HG02798 (cell line): ENCODE measurements at regions not wholly inside any gene's neighbourhood (a gene's known extent, or its start where the extent isn't known, plus 50 kb on each side); places are given as distances from the start of the nearest gene placed in this dataset.

Experiments used
- ATAC-seq: cut with Tn5 transposase; IDR thresholded peaks from one replicate; pipeline ENCODE4 v1.9.1; 2021; ENCODE audit warnings: mild to moderate bottlenecking; ENCODE audit not compliant: unreplicated experiment, poor library complexity

GRCh38 chr1:170369000-170369399 is 163.0 kb upstream of the GORAB start:
- no peak for ATAC-seq

- no peak for ATAC-seq
Observed at GRCh38 chr1:170369417-170369816, 162.5 kb upstream of the GORAB start.

- ATAC-seq, result no peak
Observed at GRCh38 chr1:170370087-170370486, 161.9 kb upstream of the GORAB start.

- no peak for ATAC-seq
Observed at GRCh38 chr1:170375082-170375723, 156.8 kb upstream of the GORAB start.

- ATAC-seq, result no peak
Observed at GRCh38 chr1:170376801-170377385, 155.1 kb upstream of the GORAB start.

- no peak for ATAC-seq
Observed at GRCh38 chr1:170377440-170377839, 154.5 kb upstream of the GORAB start.

- no peak for ATAC-seq
Observed at GRCh38 chr1:170377896-170378634, 153.9 kb upstream of the GORAB start.

GRCh38 chr1:170385750-170386149 is 146.2 kb upstream of the GORAB start:
- ATAC-seq, result no peak

GRCh38 chr1:170388489-170388888 is 143.5 kb upstream of the GORAB start:
- no peak for ATAC-seq

- ATAC-seq, result no peak
Observed at GRCh38 chr1:170395149-170395548, 136.8 kb upstream of the GORAB start.

GRCh38 chr1:170397061-170397460 is 134.9 kb upstream of the GORAB start:
- no peak for ATAC-seq

- ATAC-seq, result no peak
Observed at GRCh38 chr1:170402476-170403311, 129.3 kb upstream of the GORAB start.

GRCh38 chr1:170407138-170407537 is 124.8 kb upstream of the GORAB start:
- ATAC-seq, result no peak

- ATAC-seq, result no peak
Observed at GRCh38 chr1:170407581-170407980, 124.4 kb upstream of the GORAB start.

GRCh38 chr1:170410401-170411166 is 121.4 kb upstream of the GORAB start:
- ATAC-seq, result no peak

GRCh38 chr1:170414989-170415709 is 116.8 kb upstream of the GORAB start:
- no peak for ATAC-seq

- no peak for ATAC-seq
Observed at GRCh38 chr1:170415710-170416372, 116.1 kb upstream of the GORAB start.

- no peak for ATAC-seq
Observed at GRCh38 chr1:170424346-170424745, 107.6 kb upstream of the GORAB start.

GRCh38 chr1:170426596-170426995 is 105.4 kb upstream of the GORAB start:
- ATAC-seq, result no peak
